ENCODE measurements at regions not wholly inside any gene's neighbourhood (a gene's known extent, or its start where the extent isn't known, plus 50 kb on each side); places are given as distances from the start of the nearest gene placed in this dataset.

DNA sequence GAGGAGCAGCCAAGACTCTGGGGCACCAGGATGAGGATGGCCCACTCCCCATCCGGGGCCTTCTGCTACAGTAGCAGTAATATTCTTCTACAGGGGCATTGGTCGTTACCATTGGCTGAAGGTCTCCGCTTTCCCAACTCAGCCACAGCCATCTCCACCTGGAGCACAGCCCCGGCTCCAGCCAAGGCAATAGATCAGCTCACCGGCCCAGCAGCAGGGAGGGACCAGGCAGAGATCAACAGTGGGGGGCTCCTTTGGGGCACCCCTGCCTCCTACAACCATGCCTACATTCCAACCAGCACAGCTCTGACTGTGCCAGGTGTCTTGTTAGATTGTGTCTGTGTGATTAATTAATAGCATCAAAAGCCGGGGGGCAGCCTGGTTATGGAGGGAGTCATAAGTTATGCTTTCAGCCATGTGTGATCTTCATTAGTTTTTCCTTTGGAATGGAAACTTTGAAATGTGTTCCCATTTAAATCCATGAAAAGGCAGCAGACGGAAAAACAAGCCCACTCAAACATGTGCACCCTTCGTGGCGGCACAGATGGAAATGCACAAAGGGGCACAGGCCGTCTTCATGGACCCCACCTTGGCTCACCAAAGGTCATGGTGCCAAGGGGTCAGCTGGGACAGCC lies 68.6 kb upstream of the BZW1 start:
- TF ChIP-seq, protein P1, sequence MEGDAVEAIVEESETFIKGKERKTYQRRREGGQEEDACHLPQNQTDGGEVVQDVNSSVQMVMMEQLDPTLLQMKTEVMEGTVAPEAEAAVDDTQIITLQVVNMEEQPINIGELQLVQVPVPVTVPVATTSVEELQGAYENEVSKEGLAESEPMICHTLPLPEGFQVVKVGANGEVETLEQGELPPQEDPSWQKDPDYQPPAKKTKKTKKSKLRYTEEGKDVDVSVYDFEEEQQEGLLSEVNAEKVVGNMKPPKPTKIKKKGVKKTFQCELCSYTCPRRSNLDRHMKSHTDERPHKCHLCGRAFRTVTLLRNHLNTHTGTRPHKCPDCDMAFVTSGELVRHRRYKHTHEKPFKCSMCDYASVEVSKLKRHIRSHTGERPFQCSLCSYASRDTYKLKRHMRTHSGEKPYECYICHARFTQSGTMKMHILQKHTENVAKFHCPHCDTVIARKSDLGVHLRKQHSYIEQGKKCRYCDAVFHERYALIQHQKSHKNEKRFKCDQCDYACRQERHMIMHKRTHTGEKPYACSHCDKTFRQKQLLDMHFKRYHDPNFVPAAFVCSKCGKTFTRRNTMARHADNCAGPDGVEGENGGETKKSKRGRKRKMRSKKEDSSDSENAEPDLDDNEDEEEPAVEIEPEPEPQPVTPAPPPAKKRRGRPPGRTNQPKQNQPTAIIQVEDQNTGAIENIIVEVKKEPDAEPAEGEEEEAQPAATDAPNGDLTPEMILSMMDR (IDR thresholded peaks at IDR 0.05; ENCODE audit: low read depth, low read length, missing control alignments) = no peak
- no peak overlapping the region for H3K4me3 ChIP-seq (replicated peaks; ENCODE audit: low read depth, low read length)
- no peak for DNase-seq (ENCODE audit: extremely low read depth, low read depth)

DNA sequence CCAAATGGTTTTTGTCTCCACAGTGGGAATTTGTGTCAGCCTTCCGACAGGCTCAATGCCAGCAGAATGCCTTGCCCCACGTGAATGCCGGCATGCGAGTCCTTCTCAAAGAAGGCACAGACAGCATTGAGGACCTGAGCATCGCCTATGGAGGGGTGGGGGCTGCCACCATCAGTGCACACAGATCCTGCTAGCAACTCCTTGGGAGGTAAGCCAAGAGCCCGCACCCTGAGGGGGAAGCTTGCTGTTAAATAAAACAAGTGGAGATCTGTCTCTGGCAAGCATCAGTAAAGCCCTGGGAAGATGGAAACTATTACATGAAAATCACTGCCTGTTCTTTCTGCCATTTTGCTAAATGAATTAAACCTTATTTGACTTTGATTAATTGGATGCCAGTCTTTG lies 67.5 kb upstream of the BZW1 start:
- DNase-seq (ENCODE audit: extremely low read depth, low read depth) = no peak

DNA sequence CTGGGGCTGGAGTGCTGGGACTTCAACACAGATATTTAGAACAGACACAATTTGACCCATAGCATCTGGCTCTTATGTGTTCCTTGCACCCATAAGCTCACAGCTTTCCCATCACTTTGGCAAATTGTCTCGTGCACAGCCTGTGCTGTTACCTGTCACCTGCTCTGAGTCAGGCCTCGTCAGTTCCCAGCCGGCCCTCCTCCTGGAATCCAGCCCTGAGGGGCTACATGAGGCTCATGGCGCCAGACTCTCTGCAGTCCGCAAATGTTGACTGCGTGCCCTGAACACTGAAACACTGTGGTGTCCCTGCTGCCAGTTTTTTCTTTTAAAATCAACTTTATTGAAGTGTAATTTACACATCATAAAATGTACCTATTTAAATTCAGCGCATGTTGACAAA lies 65.4 kb upstream of the BZW1 start:
- TF ChIP-seq, protein P1 (IDR thresholded peaks at IDR 0.05; ENCODE audit: low read depth, low read length, missing control alignments) = no peak

More for the DNA sequence above, 67.5 kb upstream of the BZW1 start:
- TF ChIP-seq, protein P1 (IDR thresholded peaks at IDR 0.05; ENCODE audit: low read depth, low read length, missing control alignments) = no peak
- no peak overlapping the region for H3K4me3 ChIP-seq (replicated peaks; ENCODE audit: low read depth, low read length)

DNA sequence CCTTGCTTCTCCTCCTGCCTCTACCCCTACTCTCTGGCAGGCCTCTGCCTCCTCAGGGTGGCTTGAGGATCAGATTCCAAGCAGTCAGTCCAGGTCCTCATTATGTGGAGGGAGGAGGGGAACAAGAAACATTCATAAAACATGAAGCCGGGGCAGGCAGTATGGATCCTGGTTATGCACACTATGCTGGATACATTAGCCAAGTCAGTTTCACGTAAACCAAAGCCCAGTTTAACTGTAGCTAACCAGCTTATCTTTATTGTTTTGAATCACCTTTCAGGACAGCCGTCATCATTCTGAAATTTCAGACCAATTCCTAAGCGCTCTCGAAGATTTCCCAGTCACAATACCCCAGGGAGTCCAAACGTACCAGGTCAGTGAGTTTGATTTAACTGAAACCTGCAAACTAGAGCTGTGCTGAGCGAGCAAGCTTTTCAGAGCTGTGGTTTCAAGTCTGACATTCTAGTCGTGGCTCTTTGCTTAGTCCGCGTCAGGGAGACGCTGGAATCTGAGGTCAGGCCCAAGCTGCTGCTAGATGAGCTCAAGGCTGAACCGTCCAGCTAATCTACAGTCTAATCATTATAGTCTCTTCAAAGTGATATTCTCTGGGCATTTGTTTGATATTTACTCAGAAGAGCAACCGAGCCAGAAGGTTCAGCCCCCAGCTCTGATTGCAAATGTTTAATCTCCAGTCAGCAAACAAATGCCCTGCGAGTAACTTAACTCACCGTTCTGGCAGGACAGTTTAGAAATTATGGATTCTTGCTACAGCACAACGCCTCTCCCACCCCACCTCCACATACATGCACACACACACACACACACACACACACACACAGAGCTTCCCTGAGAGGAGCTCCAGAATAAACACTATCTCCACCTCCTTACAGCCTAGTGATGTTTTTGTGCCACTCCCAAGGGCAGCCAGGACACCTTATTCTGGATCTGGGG lies 63.8 kb upstream of the BZW1 start:
- TF ChIP-seq, protein P1 (IDR thresholded peaks at IDR 0.05; ENCODE audit: low read depth, low read length, missing control alignments) = no peak
- H3K4me3 ChIP-seq (replicated peaks; ENCODE audit: low read depth, low read length) = no peak overlapping the region
- no peak for DNase-seq (ENCODE audit: extremely low read depth, low read depth)

More for the DNA sequence above, 65.4 kb upstream of the BZW1 start:
- no peak for DNase-seq (ENCODE audit: extremely low read depth, low read depth)
- no peak overlapping the region for H3K4me3 ChIP-seq (replicated peaks; ENCODE audit: low read depth, low read length)

DNA sequence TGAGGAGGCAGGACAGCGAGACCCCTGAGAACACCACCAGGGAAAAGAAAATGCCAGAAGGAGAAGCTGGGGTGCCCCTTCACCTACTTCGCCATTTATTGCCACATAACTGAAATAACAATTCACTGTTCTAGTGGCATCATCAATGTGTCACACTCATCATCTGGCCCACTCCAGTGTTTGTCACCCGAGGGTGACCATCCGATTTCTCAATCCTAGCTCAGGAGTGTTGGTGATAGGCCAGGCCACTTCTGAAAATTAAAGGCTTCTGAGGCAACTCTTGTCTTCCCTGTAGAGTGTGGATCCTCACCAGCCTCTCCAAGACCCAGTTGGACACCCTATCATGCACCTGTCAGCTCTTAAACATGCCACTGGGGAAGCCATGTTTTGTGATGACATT lies 62.9 kb upstream of the BZW1 start:
- TF ChIP-seq, protein P1 (IDR thresholded peaks at IDR 0.05; ENCODE audit: low read depth, low read length, missing control alignments) = no peak
- no peak overlapping the region for H3K4me3 ChIP-seq (replicated peaks; ENCODE audit: low read depth, low read length)
- DNase-seq (ENCODE audit: extremely low read depth, low read depth) = no peak

DNA sequence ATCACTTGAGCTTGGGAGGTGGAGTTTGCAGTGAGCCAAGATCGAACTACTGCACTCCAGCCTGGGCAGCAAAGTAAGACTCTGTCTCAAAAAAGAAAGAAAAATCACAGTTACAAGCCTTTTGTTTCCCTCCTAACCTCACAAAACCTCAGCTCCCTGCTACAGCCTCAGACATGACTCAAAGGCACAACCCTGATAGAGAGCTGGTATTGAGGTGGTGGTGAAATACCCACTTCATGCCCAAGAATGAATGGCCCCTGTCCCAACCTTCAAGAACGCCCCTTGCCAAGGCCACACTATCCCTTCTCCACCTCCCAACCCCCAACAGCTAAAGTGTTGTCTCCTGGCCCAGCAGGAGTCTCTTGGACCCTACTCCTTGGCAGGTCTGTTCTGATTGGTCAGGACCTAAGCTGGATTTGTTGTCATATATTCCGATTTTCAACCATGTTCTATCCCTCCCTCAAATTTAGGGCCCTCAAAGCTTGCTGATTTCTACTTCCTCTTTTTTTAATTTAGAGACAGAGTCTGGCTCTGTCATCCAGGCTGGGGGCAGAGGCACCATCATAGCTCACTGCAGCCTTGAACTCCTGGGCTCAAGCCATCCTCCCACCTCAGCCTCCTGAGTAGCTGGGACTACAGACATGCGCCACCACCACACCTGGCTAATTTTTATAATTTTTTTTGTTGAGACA lies 61.9 kb upstream of the BZW1 start:
- no peak overlapping the region for H3K4me3 ChIP-seq (replicated peaks; ENCODE audit: low read depth, low read length)
- no peak for DNase-seq (ENCODE audit: extremely low read depth, low read depth)
- TF ChIP-seq, protein P1 (IDR thresholded peaks at IDR 0.05; ENCODE audit: low read depth, low read length, missing control alignments) = no peak

Measured in HFF-Myc (cell line).